Gastrocnemius medialis (tissue), 4 donors: ENCODE measurements at regions not wholly inside any gene's neighbourhood (a gene's known extent, or its start where the extent isn't known, plus 50 kb on each side); places are given as distances from the start of the nearest gene placed in this dataset.

Source experiments
- ATAC-seq, 2 donors: fragments of 150-250 bp; one replicate each; pipeline ENCODE4 v1.9.1; 2016
- DNase-seq, 2 donors: peaks; one replicate each; pipeline ENCODE4 v3.0.0-alpha.2; 2019
- H3K27ac ChIP-seq, 4 donors: fragments of 200-600 bp; sonication (generic); 1 replicate in 1 of 4; 2 replicates in 3 of 4; pipeline ENCODE4 v1.5.1; 2016 to 2018; ENCODE audit warnings: mild to moderate bottlenecking in 2 of 4, moderate library complexity in 1 of 4
- H3K27me3 ChIP-seq, 3 donors: fragments of 200-600 bp; sonication (generic) in 2 of 3; 1 replicate in 1 of 3; 2 replicates in 2 of 3; pipeline versions ENCODE4 v1.5.1 to v1.6.0; 2016 to 2019; ENCODE audit warnings: mild to moderate bottlenecking in 1 of 3, moderate library complexity in 1 of 3
- H3K36me3 ChIP-seq, 2 donors: fragments of 200-600 bp; sonication (generic) in 1 of 2; one replicate each; pipeline ENCODE4 v1.5.1; 2017 to 2018
- H3K4me1 ChIP-seq, 2 donors: fragments of 200-600 bp; sonication (generic) in 1 of 2; one replicate each; pipeline ENCODE4 v1.5.1; 2016 to 2017; ENCODE audit warnings: mild to moderate bottlenecking in 2 of 2
- H3K4me3 ChIP-seq, 4 donors: fragments of 200-600 bp; sonication (generic) in 3 of 4; 1 replicate in 1 of 4; 2 replicates in 3 of 4; pipeline ENCODE4 v1.5.1; 2016 to 2019; ENCODE audit warnings: mild to moderate bottlenecking in 2 of 4
- H3K9me3 ChIP-seq, 3 donors: fragments of 200-600 bp; sonication (generic) in 2 of 3; 1 replicate in 1 of 3; 2 replicates in 2 of 3; pipeline ENCODE4 v1.5.1; 2016 to 2019
- CTCF ChIP-seq, 5 experiments: fragments of 450-650 bp in 3 of 5; fragments of 200-600 bp in 2 of 5; sonication (generic) in 2 of 5; IDR thresholded peaks in 4 of 5; conservative IDR thresholded peaks in 1 of 5; 1 replicate in 4 of 5; 2 replicates in 1 of 5; pipeline ENCODE4 v1.5.1; 2016 to 2019; ENCODE audit warnings: antibody characterized with exemption in 5 of 5, mild to moderate bottlenecking in 3 of 5, moderate library complexity in 3 of 5
- POLR2A ChIP-seq, 2 donors: fragments of 450-650 bp; IDR thresholded peaks; one replicate each; pipeline ENCODE4 v1.6.1; 2017; ENCODE audit warnings: antibody characterized with exemption in 2 of 2, mild to moderate bottlenecking in 2 of 2, moderate library complexity in 2 of 2
- in situ Hi-C, 4 donors: fragments of 200-750 bp; cut with MboI; loops; one replicate each; pipeline versions ENCODE4 v1.15.0 to v1.8.0; 2017; ENCODE audit warnings: low sequenced_read_pairs in 4 of 4
- intact Hi-C: fragments of 100-400 bp; cut with DNase I; formaldehyde crosslinking; loops from one replicate; pipeline ENCODE4 v1.15.1; 2023; ENCODE audit warnings: low total_unique reads

GRCh38 chr5:27242258-27242626 lies 203.9 kb upstream of the CDH9 start:
- in situ Hi-C loops (no loop called here), intact Hi-C loops (no loop called here)
- no peaks in the 10 kb centered on the region for H3K27me3 ChIP-seq
- no peak overlapping the region for H3K4me3 ChIP-seq
- H3K9me3 ChIP-seq: no peaks in the 10 kb centered on the region
- TF ChIP-seq CTCF (IDR thresholded peaks at IDR 0.05 in 4 of 5, conservative IDR thresholded peaks at IDR 0.05 in 1 of 5): no peak
- no peaks in the 10 kb centered on the region for H3K36me3 ChIP-seq
- no peaks in the 10 kb centered on the region for H3K4me1 ChIP-seq
- DNase-seq (no peak), ATAC-seq (no peak)
- H3K27ac ChIP-seq: no peak overlapping the region

GRCh38 chr5:27241564-27242257 lies 203.3 kb upstream of the CDH9 start:
- ATAC-seq: no peak
- in situ Hi-C loops: no loop called here

GRCh38 chr5:27240791-27241190 lies 202.4 kb upstream of the CDH9 start:
- no peak for ATAC-seq
- in situ Hi-C loops: no loop called here

More at GRCh38 chr5:27241564-27242257, 203.3 kb upstream of the CDH9 start:
- intact Hi-C loops: no loop called here
- H3K27ac ChIP-seq: no peak overlapping the region
- no peaks in the 10 kb centered on the region for H3K9me3 ChIP-seq
- H3K36me3 ChIP-seq: no peaks in the 10 kb centered on the region
- no peak overlapping the region for H3K4me3 ChIP-seq
- TF ChIP-seq POLR2A (IDR thresholded peaks at IDR 0.05): no peak
- TF ChIP-seq CTCF (IDR thresholded peaks at IDR 0.05 in 4 of 5, conservative IDR thresholded peaks at IDR 0.05 in 1 of 5): no peak
- no peaks in the 10 kb centered on the region for H3K4me1 ChIP-seq
- no peak for DNase-seq
- no peaks in the 10 kb centered on the region for H3K27me3 ChIP-seq

GRCh38 chr5:27234916-27235315 lies 196.5 kb upstream of the CDH9 start:
- TF ChIP-seq POLR2A (IDR thresholded peaks at IDR 0.05) (no peak), CTCF (IDR thresholded peaks at IDR 0.05 in 4 of 5, conservative IDR thresholded peaks at IDR 0.05 in 1 of 5) (no peak)
- H3K27me3 ChIP-seq: no peaks in the 10 kb centered on the region
- H3K4me3 ChIP-seq: no peak overlapping the region
- intact Hi-C loops (no loop called here), in situ Hi-C loops (no loop called here)
- H3K27ac ChIP-seq: no peak overlapping the region
- DNase-seq: no peak
- H3K4me1 ChIP-seq: no peaks in the 10 kb centered on the region
- ATAC-seq: no peak
- no peaks in the 10 kb centered on the region for H3K36me3 ChIP-seq
- H3K9me3 ChIP-seq: no peaks in the 10 kb centered on the region

More at GRCh38 chr5:27240791-27241190, 202.4 kb upstream of the CDH9 start:
- DNase-seq: no peak
- H3K27me3 ChIP-seq: no peaks in the 10 kb centered on the region
- no peak overlapping the region for H3K27ac ChIP-seq
- H3K9me3 ChIP-seq: no peaks in the 10 kb centered on the region
- no peak overlapping the region for H3K4me3 ChIP-seq
- intact Hi-C loops: no loop called here
- TF ChIP-seq CTCF (IDR thresholded peaks at IDR 0.05 in 4 of 5, conservative IDR thresholded peaks at IDR 0.05 in 1 of 5) (no peak), POLR2A (IDR thresholded peaks at IDR 0.05) (no peak)
- H3K4me1 ChIP-seq: no peaks in the 10 kb centered on the region
- no peaks in the 10 kb centered on the region for H3K36me3 ChIP-seq

GRCh38 chr5:27221410-27221809 lies 183.0 kb upstream of the CDH9 start:
- H3K4me3 ChIP-seq: no peak overlapping the region
- no peak for TF ChIP-seq POLR2A (IDR thresholded peaks at IDR 0.05)
- TF ChIP-seq CTCF (IDR thresholded peaks at IDR 0.05 in 4 of 5, conservative IDR thresholded peaks at IDR 0.05 in 1 of 5): no peak
- no peak overlapping the region for H3K27ac ChIP-seq
- intact Hi-C loops (no loop called here), in situ Hi-C loops (no loop called here)
- H3K9me3 ChIP-seq: no peaks in the 10 kb centered on the region
- H3K27me3 ChIP-seq: no peaks in the 10 kb centered on the region
- ATAC-seq: no peak
- no peaks in the 10 kb centered on the region for H3K4me1 ChIP-seq
- H3K36me3 ChIP-seq: no peaks in the 10 kb centered on the region
- no peak for DNase-seq
